Activated CD4-positive, alpha-beta memory T cell treated with anti-CD3 and anti-CD28 coated beads, Interleukin-2, amount 10 ng/mL, durations not matched to agents 7 days and 5 days (primary cell): ENCODE measurements at regions not wholly inside any gene's neighbourhood (a gene's known extent, or its start where the extent isn't known, plus 50 kb on each side); places are given as distances from the start of the nearest gene placed in this dataset.
A peak's percentile ranks its signal among the peaks of the same experiment; 100 is the strongest.
"Not testable (repeated sequence)": the region's sequence is repeated elsewhere in the genome, so short reads cannot be mapped to it uniquely, and the experiment has no call there.

ENCODE experiments used
- CTCF ChIA-PET: fragments of 350-600 bp; sonication (Branson Sonifier 250); formaldehyde crosslinking; loops from one replicate; lab custom pipeline; 2021; ENCODE audit warnings: antibody characterized with exemption, inconsistent platforms; lab: Charles Lee
- POLR2A ChIA-PET: fragments of 350-600 bp; sonication (Branson Sonifier 250); formaldehyde crosslinking; loops from one replicate; lab custom pipeline; 2021; ENCODE audit warnings: antibody characterized with exemption; lab: Charles Lee
- DNase-seq: peaks from one replicate; pipeline ENCODE4 v3.0.0-alpha.2; 2020
- H3K27ac Mint-ChIP-seq: one replicate; pipeline ENCODE4 v1.8.0; 2021; ENCODE audit warnings: mild to moderate bottlenecking, mixed read lengths
- H3K27me3 Mint-ChIP-seq: one replicate; pipeline ENCODE4 v1.8.0; 2021; ENCODE audit warnings: mixed read lengths
- H3K36me3 Mint-ChIP-seq: one replicate; pipeline ENCODE4 v1.8.0; 2021; ENCODE audit warnings: low read depth, mixed read lengths
- H3K4me1 Mint-ChIP-seq: one replicate; pipeline ENCODE4 v1.8.0; 2021; ENCODE audit warnings: mixed read lengths
- H3K4me3 Mint-ChIP-seq: one replicate; pipeline ENCODE4 v1.8.0; 2021; ENCODE audit warnings: mild to moderate bottlenecking, mixed read lengths
- H3K9me3 Mint-ChIP-seq: one replicate; pipeline ENCODE4 v1.8.0; 2021; ENCODE audit warnings: mixed read lengths

DNA sequence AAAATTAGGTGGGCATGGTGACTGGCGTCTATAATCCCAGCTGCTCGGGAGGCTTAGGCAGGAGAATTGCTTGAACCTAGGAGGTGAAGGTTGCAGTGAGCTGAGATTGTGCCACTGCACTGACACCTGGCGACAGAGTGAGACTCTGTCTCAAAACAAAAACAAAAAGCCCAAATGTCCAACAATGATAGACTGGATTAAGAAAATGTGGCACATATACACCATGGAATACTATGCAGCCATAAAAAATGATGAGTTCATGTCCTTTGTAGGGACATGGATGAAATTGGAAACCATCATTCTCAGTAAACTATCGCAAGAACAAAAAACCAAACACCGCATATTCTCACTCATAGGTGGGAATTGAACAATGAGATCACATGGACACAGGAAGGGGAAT, 1385.6 kb downstream of the CDH12 start:
- DNase-seq, H3K27me3 Mint-ChIP-seq, H3K9me3 Mint-ChIP-seq, H3K4me1 Mint-ChIP-seq, POLR2A ChIA-PET, H3K27ac Mint-ChIP-seq, CTCF ChIA-PET, H3K4me3 Mint-ChIP-seq: not testable (repeated sequence)
- H3K36me3 Mint-ChIP-seq = peaks cover 18% of the 10 kb centered on the region

DNA sequence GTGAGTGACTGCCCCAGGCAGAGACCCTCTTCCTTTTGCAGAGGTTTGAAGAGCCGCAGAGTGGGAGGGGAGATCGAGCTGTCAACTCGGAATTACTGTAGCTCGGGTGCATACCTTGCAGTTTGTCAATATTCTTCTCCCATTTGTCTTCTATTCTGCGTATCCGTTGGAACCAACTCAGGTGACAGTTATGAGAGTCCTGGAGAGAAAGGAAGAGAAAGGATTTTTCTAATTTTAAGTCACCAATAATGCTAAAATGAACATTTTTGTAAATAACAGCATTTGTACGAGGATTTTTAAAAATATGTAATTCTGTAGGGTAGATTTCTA, 1393.4 kb downstream of the CDH12 start:
- Mint-ChIP-seq H3K4me3 (peak overlapping the region; percentile 87), H3K27ac (peak overlapping the region; percentile 78)
- DNase-seq, H3K36me3 Mint-ChIP-seq, H3K4me1 Mint-ChIP-seq, POLR2A ChIA-PET, H3K9me3 Mint-ChIP-seq, H3K27me3 Mint-ChIP-seq: not testable (repeated sequence)
- CTCF ChIA-PET = interaction anchor here (1.0 to 1.1 kb wide), 2 partner anchors 9 to 246 kb away, joined by 4 to 5 read pairs; no protein-coding TSS in a partner anchor

DNA sequence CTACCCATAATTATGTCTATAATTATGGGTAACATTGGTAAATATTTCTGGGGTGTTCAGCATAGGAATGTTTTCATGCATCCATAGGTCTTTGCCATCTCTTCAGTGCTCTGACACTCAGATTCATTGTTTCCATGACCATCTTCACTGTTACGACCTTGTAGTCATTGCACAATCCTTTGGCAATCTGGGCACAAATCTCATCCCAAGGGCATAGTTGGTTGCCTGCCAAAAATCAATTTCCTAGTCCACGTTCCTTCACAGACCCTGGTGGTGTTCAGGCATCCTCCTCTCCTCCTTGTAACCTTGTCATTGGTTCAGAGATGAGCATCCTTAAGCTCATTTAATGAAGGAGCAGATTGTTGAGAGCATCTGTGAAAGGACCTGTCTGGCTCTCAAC, 1400.7 kb downstream of the CDH12 start:
- POLR2A ChIA-PET = no interaction called here
- Mint-ChIP-seq H3K9me3 (no peaks in the 10 kb centered on the region), H3K4me1 (no peaks in the 10 kb centered on the region), H3K27me3 (peaks cover 1% of the 10 kb centered on the region), H3K4me3 (no peak overlapping the region), H3K27ac (no peak overlapping the region), H3K36me3 (no peaks in the 10 kb centered on the region)
- no peak for DNase-seq
- CTCF ChIA-PET = no interaction called here

DNA sequence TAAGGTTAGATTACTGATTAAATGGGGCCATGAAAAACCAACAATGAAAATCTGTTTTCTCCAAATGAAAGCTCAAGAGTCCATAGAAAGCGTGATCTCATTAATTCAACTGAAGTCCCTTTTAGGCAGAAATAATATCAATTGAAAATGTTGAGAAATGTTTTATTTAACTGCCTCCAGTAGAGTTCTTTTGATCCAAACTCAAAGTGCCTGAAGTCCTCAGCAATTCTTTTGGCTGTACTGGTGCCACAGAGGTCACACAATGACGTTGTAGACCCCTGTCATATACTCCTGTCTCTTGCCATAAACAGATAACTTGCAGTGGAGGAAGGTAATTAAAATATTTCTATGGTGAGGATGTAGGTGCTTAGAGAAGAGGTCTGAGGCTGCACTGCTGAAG, 1420.5 kb downstream of the CDH12 start:
- Mint-ChIP-seq H3K9me3 (no peaks in the 10 kb centered on the region), H3K4me1 (no peaks in the 10 kb centered on the region), H3K27ac (no peak overlapping the region), H3K4me3 (no peak overlapping the region), H3K36me3 (no peaks in the 10 kb centered on the region), H3K27me3 (no peaks in the 10 kb centered on the region)
- DNase-seq = no peak
- ChIA-PET CTCF (no interaction called here), POLR2A (no interaction called here)

DNA sequence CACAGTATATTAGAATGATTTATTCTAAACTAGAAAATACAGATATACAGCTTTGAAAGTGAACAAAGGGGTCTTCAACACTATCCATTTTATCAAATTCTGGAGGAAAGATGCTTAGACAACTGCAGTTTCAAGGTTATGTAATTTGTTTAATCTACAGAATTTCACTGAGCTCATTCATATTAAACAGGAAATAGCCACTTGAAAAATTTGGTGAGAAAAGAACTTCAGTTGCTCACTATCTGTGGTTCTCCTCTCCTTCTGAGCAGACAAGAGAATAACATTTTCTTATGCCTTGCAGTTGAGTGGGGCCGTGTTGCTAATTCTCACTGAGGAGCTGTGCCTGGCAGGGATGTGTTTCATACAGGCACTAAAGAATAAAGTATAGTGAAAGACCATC, 1428.2 kb downstream of the CDH12 start:
- H3K4me3 Mint-ChIP-seq = no peak overlapping the region
- H3K36me3 Mint-ChIP-seq = no peaks in the 10 kb centered on the region
- DNase-seq = no peak
- H3K9me3 Mint-ChIP-seq = no peaks in the 10 kb centered on the region
- no peaks in the 10 kb centered on the region for H3K27me3 Mint-ChIP-seq
- H3K27ac Mint-ChIP-seq = no peak overlapping the region
- POLR2A ChIA-PET = no interaction called here
- H3K4me1 Mint-ChIP-seq = no peaks in the 10 kb centered on the region
- CTCF ChIA-PET = no interaction called here

DNA sequence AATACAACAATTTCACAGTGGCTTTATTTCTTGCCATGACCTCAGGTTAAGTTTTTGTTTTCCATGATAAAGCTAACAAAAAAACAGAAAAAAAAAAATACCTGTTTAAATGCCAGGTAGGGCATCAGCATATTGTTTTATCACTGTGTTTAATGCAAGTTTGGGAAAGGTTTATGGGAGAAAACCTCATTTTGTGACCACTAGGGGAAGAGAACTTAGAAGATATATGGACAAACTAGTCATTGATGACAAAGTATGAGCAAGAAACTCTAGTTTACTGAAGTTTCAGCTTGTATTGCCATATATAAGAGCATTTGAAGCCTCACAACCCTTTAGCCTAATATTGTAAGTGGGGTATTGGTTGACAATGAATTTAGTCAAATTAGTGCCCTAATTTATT, 1431.4 kb upstream of the CDH18 start:
- Mint-ChIP-seq H3K4me3 (no peak overlapping the region), H3K36me3 (no peaks in the 10 kb centered on the region), H3K9me3 (no peaks in the 10 kb centered on the region), H3K27me3 (no peaks in the 10 kb centered on the region), H3K27ac (no peak overlapping the region), H3K4me1 (no peaks in the 10 kb centered on the region)
- ChIA-PET POLR2A (no interaction called here), CTCF (no interaction called here)
- DNase-seq = no peak

DNA sequence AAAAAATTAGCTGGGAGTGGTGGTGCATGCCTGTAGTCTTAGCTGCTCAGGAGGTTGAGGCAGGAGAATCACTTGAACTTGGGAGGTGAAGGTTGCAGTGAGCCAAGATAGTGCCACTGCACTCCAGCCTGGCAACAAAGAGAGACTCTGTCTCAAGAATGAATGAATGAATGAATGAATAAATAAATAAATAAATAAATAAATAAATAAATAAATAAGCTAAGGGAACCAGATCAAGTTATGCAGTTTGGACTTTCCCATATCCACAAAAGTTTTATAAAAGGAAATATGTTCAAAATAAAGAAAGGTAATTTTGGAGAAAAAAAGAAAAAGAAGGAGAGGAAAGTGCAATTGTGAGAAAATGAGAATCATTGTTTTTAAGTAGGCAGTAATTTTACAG, 1414.1 kb upstream of the CDH18 start:
- H3K4me3 Mint-ChIP-seq, DNase-seq, H3K27me3 Mint-ChIP-seq, POLR2A ChIA-PET, H3K27ac Mint-ChIP-seq, CTCF ChIA-PET, H3K4me1 Mint-ChIP-seq, H3K36me3 Mint-ChIP-seq, H3K9me3 Mint-ChIP-seq: not testable (repeated sequence)

DNA sequence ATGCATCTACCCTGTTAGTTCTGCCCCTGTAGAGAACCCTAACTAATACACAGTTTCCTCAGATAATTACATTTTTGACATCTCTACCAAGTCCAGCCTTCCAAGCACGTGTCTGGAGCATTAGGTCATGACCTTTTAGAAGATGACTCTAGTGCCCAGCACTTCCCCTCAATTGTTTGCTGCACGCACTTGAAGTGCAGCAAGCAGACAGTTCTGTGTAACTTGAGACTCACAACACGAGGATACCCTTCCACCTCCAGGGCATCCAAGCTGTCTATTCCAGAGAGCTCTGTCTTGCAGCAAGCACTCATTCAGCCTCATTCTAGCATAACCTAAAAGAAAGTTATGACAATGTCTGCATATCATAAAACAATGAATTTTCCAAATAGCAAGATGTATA, 1410.5 kb upstream of the CDH18 start:
- Mint-ChIP-seq H3K36me3 (no peaks in the 10 kb centered on the region), H3K9me3 (peaks cover 2% of the 10 kb centered on the region), H3K27me3 (no peaks in the 10 kb centered on the region), H3K27ac (no peak overlapping the region), H3K4me1 (peaks cover 7% of the 10 kb centered on the region), H3K4me3 (no peak overlapping the region)
- ChIA-PET CTCF (no interaction called here), POLR2A (no interaction called here)
- DNase-seq = no peak

DNA sequence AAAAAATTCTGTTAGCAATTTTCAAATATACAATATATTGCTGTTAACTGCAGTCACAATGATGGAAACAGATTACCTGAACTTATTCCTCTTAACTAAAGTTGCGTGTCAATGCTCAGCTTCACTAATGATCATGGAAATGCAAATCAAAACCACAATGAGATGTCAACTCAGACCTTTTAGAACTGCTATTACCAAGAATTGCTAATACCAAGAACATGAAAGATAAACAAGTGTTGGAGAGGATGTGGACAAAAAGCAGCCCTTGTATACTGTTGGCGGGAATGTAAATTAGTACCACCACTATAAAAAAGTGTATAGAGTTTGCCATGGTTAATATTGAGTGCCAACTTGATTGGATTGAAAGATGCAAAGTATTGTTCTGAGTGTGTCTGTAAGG, 1409.7 kb upstream of the CDH18 start:
- peaks cover 7% of the 10 kb centered on the region for H3K4me1 Mint-ChIP-seq
- peaks cover 2% of the 10 kb centered on the region for H3K9me3 Mint-ChIP-seq
- POLR2A ChIA-PET = no interaction called here
- H3K27ac Mint-ChIP-seq = no peak overlapping the region
- H3K4me3 Mint-ChIP-seq = no peak overlapping the region
- no peaks in the 10 kb centered on the region for H3K27me3 Mint-ChIP-seq
- no peaks in the 10 kb centered on the region for H3K36me3 Mint-ChIP-seq
- CTCF ChIA-PET = no interaction called here
- no peak for DNase-seq

DNA sequence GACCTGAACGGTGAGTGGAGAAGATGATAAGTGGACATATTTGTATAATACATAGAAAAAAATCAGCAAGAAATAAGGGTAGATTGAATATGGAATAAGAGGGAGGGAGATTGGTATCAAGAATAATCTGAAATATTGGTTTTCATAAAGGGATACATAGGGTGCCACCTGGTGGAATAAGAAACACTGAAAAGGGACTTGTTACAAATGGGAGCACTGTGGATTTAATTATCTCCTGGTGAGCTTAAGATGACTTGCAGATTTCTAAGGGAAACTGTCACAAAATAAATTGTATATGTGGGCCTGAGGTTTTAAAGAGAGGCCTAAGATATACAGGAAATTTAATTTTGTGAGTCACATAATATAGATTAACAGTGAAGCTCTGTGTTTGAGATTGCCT, 1403.5 kb upstream of the CDH18 start:
- no peaks in the 10 kb centered on the region for H3K36me3 Mint-ChIP-seq
- H3K4me3 Mint-ChIP-seq = no peak overlapping the region
- H3K4me1 Mint-ChIP-seq = no peaks in the 10 kb centered on the region
- no peaks in the 10 kb centered on the region for H3K9me3 Mint-ChIP-seq
- no peak for DNase-seq
- H3K27me3 Mint-ChIP-seq = no peaks in the 10 kb centered on the region
- no peak overlapping the region for H3K27ac Mint-ChIP-seq
- ChIA-PET POLR2A (no interaction called here), CTCF (interaction anchor here (1.2 kb wide), 1 partner anchor 8 kb away, joined by 4 read pairs; no protein-coding TSS in a partner anchor)

DNA sequence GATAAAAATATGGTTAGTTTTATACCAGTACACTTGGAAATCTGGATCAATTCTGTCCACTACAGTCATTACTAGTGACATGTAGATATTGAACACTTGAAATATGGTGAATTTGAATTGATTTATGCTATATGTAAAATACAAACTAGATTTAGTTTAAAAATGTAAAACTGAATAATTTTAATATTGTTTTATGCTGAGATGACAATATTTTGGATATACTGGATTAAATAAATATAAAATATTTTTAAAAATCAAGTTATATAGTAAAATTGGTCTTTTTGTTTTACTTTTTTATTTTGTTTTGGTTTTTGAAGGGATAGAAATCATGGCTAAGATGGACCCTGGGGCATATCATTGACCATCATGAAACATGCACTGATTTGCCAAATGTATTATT, 1372.8 kb upstream of the CDH18 start:
- DNase-seq, POLR2A ChIA-PET, CTCF ChIA-PET, H3K27ac Mint-ChIP-seq, H3K27me3 Mint-ChIP-seq, H3K4me1 Mint-ChIP-seq, H3K4me3 Mint-ChIP-seq, H3K9me3 Mint-ChIP-seq, H3K36me3 Mint-ChIP-seq: not testable (repeated sequence)

DNA sequence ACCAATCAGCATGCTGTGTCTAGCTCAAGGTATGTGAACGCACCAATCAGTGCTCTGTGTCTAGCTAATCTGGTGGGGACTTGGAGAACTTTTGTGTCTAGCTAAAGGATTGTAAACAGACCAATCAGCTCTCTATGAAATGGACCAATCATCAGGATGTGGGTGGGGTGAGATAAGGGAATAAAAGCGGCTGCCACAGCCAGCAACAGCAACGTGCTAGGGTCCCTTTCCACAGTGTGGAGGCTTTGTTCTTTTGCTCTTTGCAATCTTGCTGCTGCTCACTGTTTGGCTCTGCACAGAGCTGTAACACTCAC, 1353.9 kb upstream of the CDH18 start:
- H3K27ac Mint-ChIP-seq, H3K27me3 Mint-ChIP-seq, H3K4me1 Mint-ChIP-seq, H3K9me3 Mint-ChIP-seq, POLR2A ChIA-PET, CTCF ChIA-PET, H3K36me3 Mint-ChIP-seq: not testable (repeated sequence)
- DNase-seq = peak; percentile 16
- peak overlapping the region; percentile 69 for H3K4me3 Mint-ChIP-seq

DNA sequence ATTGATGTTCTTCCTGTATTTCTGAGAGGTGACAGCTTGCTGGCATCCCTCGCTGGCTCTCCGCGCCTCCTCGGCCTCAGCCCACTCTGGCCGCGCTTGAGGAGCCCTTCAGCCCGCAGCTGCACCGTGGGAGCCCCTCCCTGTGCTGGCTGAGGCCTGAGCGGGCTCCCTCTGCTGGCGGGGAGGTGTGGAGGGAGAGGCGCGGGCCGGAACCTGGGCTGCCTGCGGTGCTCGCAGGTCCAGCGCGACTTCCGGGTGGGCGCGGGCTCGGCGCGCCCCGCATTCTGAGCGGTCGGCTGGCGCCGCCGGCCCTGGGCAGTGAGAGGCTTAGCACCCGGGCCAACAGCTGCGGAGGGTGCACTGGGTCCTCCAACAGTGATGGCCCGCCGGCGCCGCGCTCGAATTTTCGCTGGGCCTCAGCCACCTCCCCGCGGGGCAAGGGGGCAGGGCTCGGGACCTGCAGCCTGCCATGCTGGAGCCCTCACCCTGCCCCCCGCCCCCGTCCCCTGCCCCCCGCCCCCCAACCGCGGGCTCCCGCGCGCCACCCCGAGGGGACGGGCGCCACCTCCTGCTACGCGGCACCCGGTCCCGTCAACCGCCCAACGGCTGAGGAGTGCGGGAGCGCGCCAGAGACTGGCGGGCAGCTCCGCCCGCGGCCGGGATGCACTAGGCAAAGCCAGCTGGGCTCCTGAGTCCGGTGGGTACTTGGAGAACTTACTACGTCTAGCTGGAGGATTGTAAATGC, 1353.4 kb upstream of the CDH18 start:
- H3K36me3 Mint-ChIP-seq, H3K4me1 Mint-ChIP-seq, CTCF ChIA-PET, DNase-seq, H3K27me3 Mint-ChIP-seq, H3K9me3 Mint-ChIP-seq, H3K27ac Mint-ChIP-seq, POLR2A ChIA-PET: not testable (repeated sequence)
- H3K4me3 Mint-ChIP-seq = peak overlapping the region; percentile 69

DNA sequence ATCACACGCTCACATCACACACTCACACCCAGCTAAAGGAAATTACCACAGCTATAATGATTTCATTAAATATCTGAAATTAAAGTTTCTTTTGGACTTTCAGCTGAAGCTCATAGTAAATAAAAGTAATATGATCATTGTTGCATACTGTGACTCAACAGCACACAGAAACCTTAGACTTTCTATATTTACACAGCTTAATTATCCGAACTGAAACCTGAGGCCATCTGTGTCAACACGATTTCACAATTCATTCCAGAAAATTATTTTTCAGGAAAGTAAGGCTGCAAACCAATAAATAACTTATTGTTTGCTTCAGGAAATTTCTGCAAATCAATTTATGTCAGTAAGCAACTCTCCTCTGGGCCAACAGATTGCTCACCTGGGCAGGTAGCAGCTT, 1352.2 kb upstream of the CDH18 start:
- H3K27ac Mint-ChIP-seq, H3K9me3 Mint-ChIP-seq, DNase-seq, H3K36me3 Mint-ChIP-seq, H3K27me3 Mint-ChIP-seq, H3K4me3 Mint-ChIP-seq, POLR2A ChIA-PET, H3K4me1 Mint-ChIP-seq, CTCF ChIA-PET: not testable (repeated sequence)
